ENCODE measurements at regions not wholly inside any gene's neighbourhood (a gene's known extent, or its start where the extent isn't known, plus 50 kb on each side); places are given as distances from the start of the nearest gene placed in this dataset.

- no peak for TF ChIP-seq CTCF (IDR thresholded peaks at IDR 0.05)
- TF ChIP-seq GATA2 (CRISPR knock-in tag; IDR thresholded peaks at IDR 0.05): no peak
- TF ChIP-seq REST (IDR thresholded peaks at IDR 0.05; ENCODE audit: low read depth, low read length): no peak
- no peak for TF ChIP-seq SIN3A (IDR thresholded peaks at IDR 0.05; ENCODE audit: borderline replicate concordance, low read depth, low read length)
Observed at GRCh38 chr7:32357535-32358277, 132.5 kb downstream of the LSM5 start.

Data from SK-N-SH (cell line).